Liver (tissue), 3 donors: ENCODE measurements at regions not wholly inside any gene's neighbourhood (a gene's known extent, or its start where the extent isn't known, plus 50 kb on each side); places are given as distances from the start of the nearest gene placed in this dataset.

Source experiments
- CTCF ChIP-seq: fragments of 150-350 bp; IDR thresholded peaks from 2 replicates; pipeline ENCODE4 v1.5.1; 2017; ENCODE audit warnings: improper control_type of control experiment, low read depth, low read length; ENCODE audit not compliant: missing input control
- EGR1 ChIP-seq, 2 donors: IDR thresholded peaks; 2 replicates each; pipeline ENCODE4 v1.6.1; 2016 to 2018; ENCODE audit warnings: antibody characterized with exemption in 2 of 2, low read depth in 2 of 2
- FOXA1 ChIP-seq: IDR thresholded peaks from 2 replicates; pipeline ENCODE4 v1.6.1; 2016; ENCODE audit warnings: antibody characterized with exemption
- MAX ChIP-seq: IDR thresholded peaks from 2 replicates; pipeline ENCODE4 v1.6.1; 2016; ENCODE audit warnings: antibody characterized with exemption
- RXRA ChIP-seq, 2 donors: IDR thresholded peaks; 2 replicates each; pipeline ENCODE4 v1.6.1; 2017 to 2018; ENCODE audit warnings: antibody characterized with exemption in 2 of 2, mild to moderate bottlenecking in 1 of 2
- donor health status: healthy.
- donor health status: healthy.

- TF ChIP-seq FOXA1 (no peak), CTCF (no peak), EGR1 (IDR thresholded peaks at IDR 0.05; ENCODE audit: low read depth in 2 of 2) (no peak), MAX (no peak), RXRA (IDR thresholded peaks at IDR 0.05) (no peak)
Measured at GRCh38 chr1:103367186-103367585, 158.3 kb upstream of the RNPC3 start.
